HG03460 (cell line): ENCODE measurements at regions not wholly inside any gene's neighbourhood (a gene's known extent, or its start where the extent isn't known, plus 50 kb on each side); places are given as distances from the start of the nearest gene placed in this dataset.
"Not testable (repeated sequence)": the region's sequence is repeated elsewhere in the genome, so short reads cannot be mapped to it uniquely, and the experiment has no call there.

ENCODE experiments used
- ATAC-seq: cut with Tn5 transposase; IDR thresholded peaks from one replicate; pipeline ENCODE4 v1.9.1; 2021; ENCODE audit not compliant: unreplicated experiment

- ATAC-seq: not testable (repeated sequence)
These were observed 275.3 kb downstream of the ADGRD1 start for GRCh38 chr12:131229079-131229425.

GRCh38 chr12:131229426-131230339 lies 276.0 kb downstream of the ADGRD1 start:
- no peak for ATAC-seq

GRCh38 chr12:131230340-131231031 lies 276.8 kb downstream of the ADGRD1 start:
- ATAC-seq: no peak

- ATAC-seq: no peak
These were observed 277.6 kb downstream of the ADGRD1 start for GRCh38 chr12:131231032-131231980.

GRCh38 chr12:131232036-131232435 lies 278.3 kb downstream of the ADGRD1 start:
- ATAC-seq: no peak

GRCh38 chr12:131232872-131233271 lies 279.2 kb downstream of the ADGRD1 start:
- ATAC-seq: not testable (repeated sequence)

GRCh38 chr12:131233850-131234789 lies 280.4 kb downstream of the ADGRD1 start:
- not testable (repeated sequence) for ATAC-seq

- not testable (repeated sequence) for ATAC-seq
These were observed 281.1 kb downstream of the ADGRD1 start for GRCh38 chr12:131234841-131235271.

- no peak for ATAC-seq
These were observed 282.2 kb downstream of the ADGRD1 start for GRCh38 chr12:131235871-131236271.

GRCh38 chr12:131239384-131240094 lies 285.8 kb downstream of the ADGRD1 start:
- ATAC-seq: peak; percentile 79

GRCh38 chr12:131241517-131241916 lies 287.8 kb downstream of the ADGRD1 start:
- no peak for ATAC-seq

GRCh38 chr12:131242741-131243496 lies 289.2 kb downstream of the ADGRD1 start:
- no peak for ATAC-seq

- ATAC-seq: not testable (repeated sequence)
These were observed 290.5 kb downstream of the ADGRD1 start for GRCh38 chr12:131244157-131244688.

- ATAC-seq: not testable (repeated sequence)
These were observed 291.5 kb downstream of the ADGRD1 start for GRCh38 chr12:131245161-131245560.

GRCh38 chr12:131245564-131246355 lies 292.1 kb downstream of the ADGRD1 start:
- no peak for ATAC-seq

GRCh38 chr12:131247026-131247725 lies 293.5 kb downstream of the ADGRD1 start:
- ATAC-seq: not testable (repeated sequence)

GRCh38 chr12:131247875-131248274 lies 294.2 kb downstream of the ADGRD1 start:
- not testable (repeated sequence) for ATAC-seq
